Activated naive CD4-positive, alpha-beta T cell treated with anti-CD3 and anti-CD28 coated beads, Interleukin-2, amount 50 U/mL, for 24 hours (primary cell): ENCODE measurements at regions not wholly inside any gene's neighbourhood (a gene's known extent, or its start where the extent isn't known, plus 50 kb on each side); places are given as distances from the start of the nearest gene placed in this dataset.
"Not testable (repeated sequence)": the region's sequence is repeated elsewhere in the genome, so short reads cannot be mapped to it uniquely, and the experiment has no call there.

Source experiments
- H3K27ac Mint-ChIP-seq: one replicate; pipeline ENCODE4 v1.8.0; 2021; ENCODE audit warnings: mild to moderate bottlenecking, mixed read lengths
- H3K27me3 Mint-ChIP-seq: one replicate; pipeline ENCODE4 v1.8.0; 2021; ENCODE audit warnings: mixed read lengths
- H3K36me3 Mint-ChIP-seq: one replicate; pipeline ENCODE4 v1.8.0; 2021; ENCODE audit warnings: mixed read lengths
- H3K4me1 Mint-ChIP-seq: one replicate; pipeline ENCODE4 v1.8.0; 2021; ENCODE audit warnings: mixed read lengths
- H3K4me3 Mint-ChIP-seq: one replicate; pipeline ENCODE4 v1.8.0; 2021; ENCODE audit warnings: mild to moderate bottlenecking, mixed read lengths
- H3K9me3 Mint-ChIP-seq: one replicate; pipeline ENCODE4 v1.8.0; 2021; ENCODE audit warnings: mixed read lengths

DNA sequence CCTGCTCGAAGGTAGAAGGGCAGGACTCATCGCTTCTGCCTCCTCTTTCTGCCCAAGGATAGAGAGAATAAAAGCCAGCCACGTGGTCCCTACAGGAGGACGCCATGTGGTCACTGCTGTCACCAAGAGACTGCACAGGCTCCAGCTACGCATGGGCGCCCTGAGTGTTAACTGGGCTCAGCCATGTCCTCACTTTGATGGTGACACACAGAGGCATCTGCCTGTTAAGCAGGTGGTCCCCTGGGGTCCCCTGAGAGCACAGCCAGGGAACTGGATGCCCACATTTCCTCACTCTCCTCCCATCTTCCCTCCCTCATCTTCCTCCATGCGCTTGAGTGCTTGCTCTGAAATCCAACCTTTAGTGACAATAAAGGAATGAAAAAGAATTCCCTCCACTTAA is 152.6 kb downstream of the LAT start:
- not testable (repeated sequence) for H3K27me3 Mint-ChIP-seq, H3K36me3 Mint-ChIP-seq, H3K27ac Mint-ChIP-seq

DNA sequence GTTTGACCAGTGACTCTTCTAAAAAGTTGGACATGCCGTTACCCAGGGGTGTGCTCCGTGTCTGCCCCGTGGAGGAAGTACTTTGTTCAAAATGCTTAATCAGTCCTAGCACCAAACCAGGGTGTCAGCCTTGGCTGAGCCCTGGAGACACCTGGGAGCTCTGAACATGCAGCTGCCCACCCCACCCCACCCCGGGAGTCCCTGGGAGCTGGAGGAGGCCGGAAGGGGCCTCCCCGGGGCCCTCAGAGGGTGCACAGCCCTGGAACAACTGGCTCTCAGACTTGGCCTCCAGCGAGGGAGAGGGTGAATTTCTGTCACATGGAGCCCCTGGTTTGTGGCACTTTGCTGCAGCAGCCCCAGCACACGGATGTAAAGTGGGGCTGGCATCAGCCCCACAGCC is 152.1 kb downstream of the LAT start:
- H3K4me3 Mint-ChIP-seq, H3K27ac Mint-ChIP-seq, H3K36me3 Mint-ChIP-seq, H3K27me3 Mint-ChIP-seq, H3K9me3 Mint-ChIP-seq: not testable (repeated sequence)
- peaks cover 13% of the 10 kb centered on the region for H3K4me1 Mint-ChIP-seq

More for the DNA sequence above, 152.6 kb downstream of the LAT start:
- peaks cover 13% of the 10 kb centered on the region for H3K4me1 Mint-ChIP-seq
- H3K4me3 Mint-ChIP-seq, H3K9me3 Mint-ChIP-seq: not testable (repeated sequence)

GRCh38 chr16:29136046-29136696 is 151.3 kb downstream of the LAT start:
- not testable (repeated sequence) for H3K4me3 Mint-ChIP-seq, H3K36me3 Mint-ChIP-seq, H3K9me3 Mint-ChIP-seq, H3K27me3 Mint-ChIP-seq, H3K27ac Mint-ChIP-seq
- H3K4me1 Mint-ChIP-seq = peaks cover 13% of the 10 kb centered on the region

DNA sequence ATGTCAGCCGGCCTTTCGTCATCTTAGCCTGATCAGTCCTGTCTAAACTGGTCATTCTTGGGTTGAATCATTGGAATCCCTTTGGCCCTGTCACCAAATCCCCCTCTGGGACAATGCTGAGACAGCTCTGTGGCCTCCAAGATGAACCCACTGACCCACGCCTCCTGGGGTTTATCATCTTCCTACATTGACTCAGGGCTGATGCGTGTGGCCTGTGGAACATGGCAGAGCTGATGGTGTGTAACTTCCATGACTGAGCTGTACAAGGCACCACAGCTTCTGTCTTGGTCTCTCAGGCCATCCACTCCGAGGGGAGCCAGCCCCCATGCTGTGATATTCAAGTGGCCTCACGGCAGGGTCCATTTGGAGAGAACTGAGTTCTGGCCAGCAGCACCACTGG is 150.2 kb downstream of the LAT start:
- not testable (repeated sequence) for H3K36me3 Mint-ChIP-seq, H3K4me3 Mint-ChIP-seq, H3K27me3 Mint-ChIP-seq, H3K9me3 Mint-ChIP-seq, H3K27ac Mint-ChIP-seq
- peaks cover 13% of the 10 kb centered on the region for H3K4me1 Mint-ChIP-seq

GRCh38 chr16:29133681-29134430 is 149.0 kb downstream of the LAT start:
- H3K27me3 Mint-ChIP-seq, H3K27ac Mint-ChIP-seq, H3K36me3 Mint-ChIP-seq, H3K9me3 Mint-ChIP-seq, H3K4me3 Mint-ChIP-seq: not testable (repeated sequence)
- H3K4me1 Mint-ChIP-seq = peaks cover 13% of the 10 kb centered on the region

GRCh38 chr16:29132869-29133268 is 148.0 kb downstream of the LAT start:
- not testable (repeated sequence) for H3K36me3 Mint-ChIP-seq, H3K9me3 Mint-ChIP-seq, H3K27ac Mint-ChIP-seq, H3K4me3 Mint-ChIP-seq, H3K27me3 Mint-ChIP-seq
- H3K4me1 Mint-ChIP-seq = peaks cover 12% of the 10 kb centered on the region

- H3K4me3 Mint-ChIP-seq, H3K9me3 Mint-ChIP-seq, H3K4me1 Mint-ChIP-seq, H3K27ac Mint-ChIP-seq, H3K27me3 Mint-ChIP-seq, H3K36me3 Mint-ChIP-seq: not testable (repeated sequence)
Observed at GRCh38 chr16:29132444-29132843, 147.6 kb downstream of the LAT start.

DNA sequence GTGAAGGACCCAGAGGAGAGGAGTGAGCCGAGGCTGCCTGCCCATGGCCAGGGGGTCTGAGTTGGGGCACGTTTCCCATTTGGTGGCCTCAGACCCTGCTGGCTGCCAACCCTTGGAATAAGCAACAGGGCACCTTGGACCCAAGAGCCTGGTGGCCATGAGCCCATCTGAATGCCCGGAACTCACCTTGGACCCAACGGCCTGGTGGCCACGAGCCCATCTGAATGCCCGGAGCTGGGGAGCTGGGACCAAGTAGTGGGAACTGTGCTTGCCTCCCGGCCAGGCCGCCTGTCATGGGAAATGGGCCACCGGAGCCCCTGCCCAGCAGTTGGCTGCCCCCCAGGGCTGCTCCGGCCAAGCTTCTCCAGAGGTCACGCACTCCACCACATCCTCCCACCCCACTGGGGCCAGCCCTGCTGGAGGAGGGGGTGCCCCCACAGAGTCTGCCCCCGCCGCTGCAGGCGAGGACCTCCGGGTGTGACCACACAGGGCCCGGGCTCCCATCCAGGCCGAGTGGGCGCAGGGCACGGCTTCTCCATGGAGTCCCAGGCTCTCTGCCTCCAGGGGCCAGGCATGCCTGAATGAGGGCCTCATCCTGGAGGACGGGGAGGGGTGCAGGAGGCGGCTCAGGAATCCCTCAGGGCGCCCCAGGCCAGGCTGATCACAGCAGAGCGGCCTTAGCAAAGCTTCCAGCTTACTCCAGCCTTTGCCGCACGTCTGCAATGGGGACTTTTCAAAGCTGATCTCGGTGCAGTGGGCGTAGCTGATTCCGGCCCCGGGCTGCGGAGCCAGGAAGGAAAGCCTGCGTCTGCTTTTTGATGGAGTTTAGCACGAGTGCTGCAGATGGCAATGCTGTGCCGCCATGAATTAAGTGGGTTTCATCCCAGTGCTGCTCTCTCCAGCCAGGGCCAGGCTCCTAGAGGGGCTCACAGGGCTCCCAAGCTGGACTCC is 146.3 kb downstream of the LAT start:
- H3K27me3 Mint-ChIP-seq, H3K4me3 Mint-ChIP-seq, H3K36me3 Mint-ChIP-seq, H3K9me3 Mint-ChIP-seq, H3K27ac Mint-ChIP-seq: not testable (repeated sequence)
- H3K4me1 Mint-ChIP-seq = peaks cover 12% of the 10 kb centered on the region

DNA sequence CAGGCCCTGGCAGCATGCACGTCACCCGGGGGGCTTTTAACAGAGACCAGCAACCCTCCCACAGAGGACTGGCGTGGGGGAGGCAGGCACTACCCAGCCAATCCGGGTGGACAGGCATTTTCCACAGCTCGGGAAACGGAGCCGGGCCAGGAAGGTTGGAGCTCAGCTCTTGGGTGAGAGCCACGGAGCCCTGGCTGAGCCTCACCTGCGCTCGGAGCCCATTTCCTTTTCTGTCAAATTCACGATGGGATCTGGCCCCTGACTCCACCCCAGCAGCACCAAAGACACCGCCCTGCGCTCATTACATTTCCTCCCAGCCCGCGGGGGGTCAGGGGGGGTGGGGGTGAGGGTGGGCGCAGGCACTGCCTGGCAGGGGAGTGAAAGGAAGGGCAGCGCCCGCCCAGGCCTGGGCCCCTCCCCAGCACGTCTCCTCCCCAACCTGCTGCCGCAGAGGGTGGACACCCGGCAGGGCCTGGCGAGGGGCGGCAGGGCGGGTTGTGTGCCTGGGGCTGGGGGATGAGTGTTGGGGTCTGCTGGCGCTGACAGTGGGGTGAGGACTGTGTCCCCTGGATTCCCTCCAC is 145.4 kb downstream of the LAT start:
- H3K4me3 Mint-ChIP-seq, H3K27me3 Mint-ChIP-seq, H3K36me3 Mint-ChIP-seq, H3K9me3 Mint-ChIP-seq, H3K27ac Mint-ChIP-seq: not testable (repeated sequence)
- H3K4me1 Mint-ChIP-seq = peaks cover 12% of the 10 kb centered on the region

DNA sequence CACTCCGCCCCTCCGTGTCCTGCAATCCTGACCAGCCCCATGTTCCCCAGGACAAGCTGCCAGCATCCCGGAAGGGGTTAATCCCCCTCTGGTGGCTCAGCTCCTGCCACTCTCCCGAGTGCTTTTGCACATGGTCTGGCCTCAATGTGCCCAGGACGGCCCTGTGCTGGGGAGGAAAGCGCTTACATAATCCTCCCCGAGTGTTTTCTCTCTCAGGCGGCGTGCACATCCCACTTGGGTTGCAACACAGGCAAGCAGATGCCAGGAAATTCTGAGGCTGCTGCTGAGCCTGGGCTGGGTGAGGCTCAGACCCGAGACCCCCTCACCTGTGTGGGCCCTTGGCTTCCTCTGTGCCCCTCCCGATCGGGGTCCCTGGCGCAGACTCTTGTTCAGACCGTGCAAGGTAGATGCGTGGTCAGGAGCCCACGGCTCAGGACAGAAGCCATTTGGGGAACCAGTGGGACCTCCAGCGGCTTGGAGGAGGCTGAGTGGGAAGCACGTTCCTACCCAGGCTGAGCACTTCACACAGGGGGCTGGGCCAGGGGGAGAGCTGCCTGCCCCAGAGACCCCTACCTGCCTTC is 144.7 kb downstream of the LAT start:
- H3K4me1 Mint-ChIP-seq, H3K27ac Mint-ChIP-seq, H3K36me3 Mint-ChIP-seq, H3K4me3 Mint-ChIP-seq, H3K9me3 Mint-ChIP-seq, H3K27me3 Mint-ChIP-seq: not testable (repeated sequence)

DNA sequence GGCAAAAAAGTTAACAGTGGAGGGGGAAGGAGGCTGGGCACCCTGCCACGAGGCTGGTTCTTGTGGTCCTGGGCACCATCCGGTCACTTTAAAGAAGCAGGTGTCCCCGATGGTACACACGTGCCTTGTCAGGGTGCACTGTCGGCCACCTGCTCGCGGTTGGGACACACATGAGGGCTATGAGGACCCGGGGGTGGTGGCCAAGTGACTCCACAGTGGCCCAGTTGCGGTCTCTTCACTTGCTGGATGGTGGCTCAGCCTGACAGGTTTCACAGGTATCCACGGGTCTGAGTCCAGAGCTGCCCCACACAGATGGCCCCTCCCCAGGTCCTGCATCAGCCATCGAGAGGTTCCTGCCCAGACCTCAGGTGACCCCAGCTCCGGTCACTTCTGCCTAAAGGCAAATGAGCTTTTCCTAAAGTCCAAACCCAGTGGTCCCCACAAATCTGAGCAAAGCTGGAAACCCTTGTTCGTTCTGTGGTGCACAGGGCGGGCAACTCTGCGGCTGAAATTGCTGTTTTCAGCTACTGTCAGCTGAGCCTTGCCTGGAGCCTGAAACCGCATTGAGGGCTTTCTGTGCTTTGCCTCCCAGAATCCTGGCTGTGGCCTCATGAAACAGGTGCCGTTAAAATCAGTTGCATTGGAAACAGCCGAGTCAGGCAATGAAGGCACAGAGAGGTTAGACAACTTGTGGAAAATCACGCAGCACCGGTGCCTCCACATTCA is 144.0 kb downstream of the LAT start:
- H3K9me3 Mint-ChIP-seq, H3K4me3 Mint-ChIP-seq, H3K4me1 Mint-ChIP-seq, H3K36me3 Mint-ChIP-seq, H3K27ac Mint-ChIP-seq, H3K27me3 Mint-ChIP-seq: not testable (repeated sequence)

DNA sequence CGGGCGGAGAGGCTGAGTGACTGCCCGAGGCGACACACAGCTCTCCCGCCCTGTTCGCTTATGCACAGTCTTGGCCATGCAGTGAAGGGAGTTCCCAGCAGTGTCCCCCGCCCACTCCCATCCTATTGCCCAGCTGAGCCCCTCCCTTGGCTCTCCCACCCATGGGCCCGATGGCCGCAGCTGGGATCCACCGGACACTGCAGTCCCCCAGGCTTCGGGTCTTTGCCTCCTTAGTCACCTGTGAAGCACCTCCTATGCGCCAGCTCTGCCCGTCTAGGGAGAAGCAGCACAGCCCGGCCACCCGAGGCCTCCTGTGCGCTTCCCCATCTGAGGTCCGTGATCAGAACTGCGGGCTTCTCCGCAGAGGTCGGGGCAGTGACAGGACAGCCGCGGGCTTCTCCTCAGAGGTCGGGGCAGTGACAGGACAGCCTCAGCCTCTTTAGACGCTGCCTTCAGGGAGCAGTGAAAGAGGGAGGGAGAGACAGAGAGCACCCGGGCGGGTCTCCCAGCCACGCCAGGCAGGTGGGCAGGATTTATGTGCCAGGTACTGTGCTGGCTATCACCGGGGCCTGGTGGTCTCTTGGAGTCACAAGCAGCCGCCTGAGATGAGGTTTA is 143.1 kb downstream of the LAT start:
- H3K36me3 Mint-ChIP-seq, H3K9me3 Mint-ChIP-seq, H3K4me3 Mint-ChIP-seq, H3K27me3 Mint-ChIP-seq, H3K4me1 Mint-ChIP-seq, H3K27ac Mint-ChIP-seq: not testable (repeated sequence)

GRCh38 chr16:29126616-29127015 is 141.8 kb downstream of the LAT start:
- H3K27me3 Mint-ChIP-seq = no peaks in the 10 kb centered on the region
- H3K36me3 Mint-ChIP-seq = peaks cover 3% of the 10 kb centered on the region

DNA sequence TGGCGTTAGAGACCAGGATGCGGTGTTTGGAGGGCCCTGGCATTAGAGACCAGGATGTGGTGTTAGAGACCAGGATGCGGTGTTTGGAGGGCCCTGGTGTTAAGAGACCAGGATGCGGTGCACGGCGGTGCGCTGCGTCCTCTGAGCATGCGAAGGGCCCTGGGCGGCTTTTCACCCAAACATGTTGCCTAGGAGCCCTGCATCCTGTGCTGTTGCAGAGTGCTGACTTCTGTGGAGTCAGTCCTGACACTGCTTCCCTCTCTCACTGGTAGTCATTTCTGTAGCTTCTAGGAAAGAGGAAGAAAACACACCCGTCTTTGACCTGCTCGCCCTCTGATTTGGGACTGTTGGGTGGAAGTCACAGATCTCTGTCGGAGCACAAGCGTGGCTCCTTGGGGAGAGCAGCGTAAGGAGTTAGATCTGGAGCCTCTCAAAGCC is 141.2 kb downstream of the LAT start:
- no peaks in the 10 kb centered on the region for H3K27me3 Mint-ChIP-seq
- peaks cover 3% of the 10 kb centered on the region for H3K36me3 Mint-ChIP-seq
- H3K4me1 Mint-ChIP-seq = peaks cover 11% of the 10 kb centered on the region
- H3K4me3 Mint-ChIP-seq = peak overlapping the region; percentile 44
- H3K27ac Mint-ChIP-seq = no peak overlapping the region
- H3K9me3 Mint-ChIP-seq = no peaks in the 10 kb centered on the region

More at GRCh38 chr16:29126616-29127015, 141.8 kb downstream of the LAT start:
- Mint-ChIP-seq H3K27ac (peak overlapping the region; percentile 6), H3K4me1 (peaks cover 8% of the 10 kb centered on the region), H3K4me3 (no peak overlapping the region), H3K9me3 (no peaks in the 10 kb centered on the region)

GRCh38 chr16:29124828-29125227 is 140.0 kb downstream of the LAT start:
- Mint-ChIP-seq H3K27me3 (no peaks in the 10 kb centered on the region), H3K36me3 (peaks cover 3% of the 10 kb centered on the region), H3K9me3 (no peaks in the 10 kb centered on the region), H3K4me3 (no peak overlapping the region), H3K4me1 (peaks cover 11% of the 10 kb centered on the region), H3K27ac (no peak overlapping the region)
